ENCODE measurements at regions not wholly inside any gene's neighbourhood (a gene's known extent, or its start where the extent isn't known, plus 50 kb on each side); places are given as distances from the start of the nearest gene placed in this dataset.

GRCh38 chr9:103361906-103362305 lies 366.8 kb downstream of the CYLC2 start:
- TF ChIP-seq POLR2A (IDR thresholded peaks at IDR 0.05; ENCODE audit: low read length) (no peak), GATA1 (IDR thresholded peaks at IDR 0.05; ENCODE audit: low read depth, low read length) (no peak)

All from erythroblast (primary cell).